D341Med (cell line): ENCODE measurements at regions not wholly inside any gene's neighbourhood (a gene's known extent, or its start where the extent isn't known, plus 50 kb on each side); places are given as distances from the start of the nearest gene placed in this dataset.

Experiments used
- DNase-seq: peaks from one replicate; pipeline ENCODE4 v3.0.0; 2012; ENCODE audit warnings: low spot score

- peak; percentile 10 for DNase-seq
Measured at GRCh38 chr10:43000651-43001426, 76.0 kb upstream of the RET start.

GRCh38 chr10:43001427-43001795 lies 75.5 kb upstream of the RET start:
- DNase-seq: no peak

DNA sequence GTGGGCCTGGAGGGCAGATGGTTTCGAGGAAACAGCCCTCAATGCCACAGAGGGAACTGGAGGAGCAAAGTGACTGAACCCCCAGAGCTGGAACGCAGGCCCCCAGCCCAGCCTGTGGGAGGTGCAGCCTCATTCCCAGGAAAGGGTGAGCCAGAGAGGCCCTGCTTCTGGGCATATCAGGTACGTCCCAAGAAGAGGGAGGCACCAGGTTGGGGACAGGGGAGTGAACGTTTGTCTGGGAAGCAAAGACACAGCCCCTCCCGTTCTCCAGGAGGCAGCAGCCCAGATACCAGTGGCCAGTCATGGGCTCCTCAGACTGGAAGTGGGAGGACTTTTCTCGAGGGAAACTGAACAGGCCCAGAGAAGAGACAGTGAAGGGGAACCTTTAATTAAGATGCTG lies 74.3 kb upstream of the RET start:
- no peak for DNase-seq

- DNase-seq: no peak
Measured at GRCh38 chr10:43006490-43006889, 70.4 kb upstream of the RET start.

GRCh38 chr10:43012578-43012977 lies 64.3 kb upstream of the RET start:
- no peak for DNase-seq

GRCh38 chr10:43013065-43013464 lies 63.8 kb upstream of the RET start:
- DNase-seq: no peak

DNA sequence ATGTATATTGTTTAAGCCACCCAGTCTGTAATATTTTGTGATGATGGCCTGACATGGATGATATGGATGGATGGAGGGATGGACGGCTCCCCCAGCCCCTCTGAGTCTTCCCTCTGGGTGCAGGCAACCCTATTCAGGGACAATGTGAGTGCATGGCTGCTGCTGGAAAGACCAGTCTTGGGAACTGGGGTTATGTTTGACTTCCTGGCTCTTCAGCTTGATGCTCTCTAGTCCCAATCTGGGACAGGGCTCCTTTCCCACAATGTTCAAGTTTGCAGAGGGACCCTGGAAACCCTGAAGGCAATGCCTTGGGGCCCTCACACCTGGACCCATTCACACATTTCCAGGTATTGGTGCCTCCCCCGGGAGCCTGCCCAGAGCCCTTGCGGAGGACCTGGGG lies 52.3 kb upstream of the RET start:
- DNase-seq: no peak

- no peak for DNase-seq
Measured at GRCh38 chr10:43024942-43025700, 51.7 kb upstream of the RET start.

DNA sequence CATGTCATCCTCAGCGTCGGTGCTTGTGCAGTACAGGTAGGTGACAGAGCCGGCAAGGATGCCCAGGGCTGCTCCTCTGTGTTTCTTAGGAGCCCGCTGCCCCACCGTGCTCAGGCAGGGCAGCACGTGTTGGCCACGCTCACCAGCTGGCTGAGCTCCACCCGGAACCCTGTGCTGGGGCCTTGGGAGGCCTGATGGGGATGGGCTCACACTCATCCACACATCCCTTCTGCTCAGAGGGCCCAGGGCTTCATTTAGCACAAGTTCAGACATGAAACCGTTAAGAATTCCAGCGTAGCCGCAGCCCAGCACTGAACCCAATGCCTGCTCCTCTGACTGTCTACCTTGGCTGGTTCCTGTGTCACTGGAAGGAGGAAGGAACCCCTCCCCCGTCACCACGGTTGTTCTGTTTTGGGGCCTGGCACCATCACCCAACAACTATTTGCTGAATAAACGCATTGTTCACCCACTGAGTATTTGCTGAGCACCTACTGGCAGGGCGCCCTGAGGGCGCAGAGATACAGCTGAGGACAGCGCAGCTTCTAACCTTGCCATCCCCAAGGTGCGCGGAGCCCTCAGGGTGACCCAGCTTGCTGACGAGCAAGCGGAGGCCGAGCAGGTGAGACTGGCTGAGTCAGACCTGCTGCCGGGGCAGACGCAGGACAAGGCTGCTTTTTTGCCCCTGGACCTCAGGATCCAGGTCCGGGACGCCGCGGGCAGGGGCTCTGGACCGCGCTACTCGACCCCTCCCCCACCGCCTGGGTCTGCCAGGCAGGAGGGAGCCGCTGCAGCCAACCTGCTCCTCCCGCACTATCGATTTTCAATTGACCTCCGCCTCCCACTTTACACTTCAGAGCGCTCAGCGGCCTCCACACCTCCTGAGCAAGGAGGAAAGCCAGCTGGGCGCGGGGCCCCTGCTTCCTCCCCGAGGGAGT lies 50.6 kb upstream of the RET start:
- peak; percentile 15 for DNase-seq
